Mesendoderm (in vitro differentiated cells): ENCODE measurements at regions not wholly inside any gene's neighbourhood (a gene's known extent, or its start where the extent isn't known, plus 50 kb on each side); places are given as distances from the start of the nearest gene placed in this dataset.

ENCODE experiments used
- DNase-seq: peaks from one replicate; pipeline ENCODE4 v3.0.0; 2013
- H2AK5ac ChIP-seq: 2 replicates; pipeline ENCODE4 v1.6.1; 2013; ENCODE audit warnings: low read length, inconsistent platforms
- H2BK120ac ChIP-seq: 2 replicates; pipeline ENCODE4 v1.6.1; 2013; ENCODE audit warnings: low read depth, mild to moderate bottlenecking, low read length, moderate library complexity, mixed read lengths
- H2BK15ac ChIP-seq: replicated peaks from 2 replicates; pipeline ENCODE4 v1.6.1; 2013; ENCODE audit warnings: low read depth, mild to moderate bottlenecking, moderate library complexity
- H2BK5ac ChIP-seq: 2 replicates; pipeline ENCODE4 v1.6.1; 2013; ENCODE audit warnings: low read length, inconsistent platforms
- H3K18ac ChIP-seq: 2 replicates; pipeline ENCODE4 v1.6.1; 2013; ENCODE audit warnings: mild to moderate bottlenecking, low read length, mixed read lengths
- H3K23ac ChIP-seq: one replicate; pipeline ENCODE4 v1.6.1; 2013; ENCODE audit warnings: low read length
- H3K27ac ChIP-seq: 2 replicates; pipeline ENCODE4 v1.5.1; 2013; ENCODE audit warnings: low read depth, mild to moderate bottlenecking, inconsistent platforms, low read length, moderate library complexity
- H3K27me3 ChIP-seq: 2 replicates; pipeline ENCODE4 v1.6.1; 2013; ENCODE audit warnings: low read length, control low read depth, mild to moderate bottlenecking, inconsistent platforms; ENCODE audit not compliant: insufficient read depth, poor library complexity
- H3K36me3 ChIP-seq: 2 replicates; pipeline ENCODE4 v1.6.1; 2013; ENCODE audit warnings: low read length, inconsistent platforms; ENCODE audit not compliant: control insufficient read depth, insufficient read depth
- H3K4ac ChIP-seq: one replicate; pipeline ENCODE4 v1.6.1; 2013; ENCODE audit warnings: low read depth, mild to moderate bottlenecking, low read length, moderate library complexity
- H3K4me1 ChIP-seq: 2 replicates; pipeline ENCODE4 v1.6.1; 2013; ENCODE audit warnings: low read depth, low read length, inconsistent platforms; ENCODE audit not compliant: control insufficient read depth
- H3K4me2 ChIP-seq: 2 replicates; pipeline ENCODE4 v1.6.1; 2013; ENCODE audit warnings: low read length
- H3K4me3 ChIP-seq: 2 replicates; pipeline ENCODE4 v1.5.1; 2013; ENCODE audit warnings: mild to moderate bottlenecking, low read length
- H3K56ac ChIP-seq: one replicate; pipeline ENCODE4 v1.6.1; 2013; ENCODE audit warnings: low read length
- H3K79me1 ChIP-seq: 2 replicates; pipeline ENCODE4 v1.6.1; 2013; ENCODE audit warnings: low read length, inconsistent platforms
- H3K79me2 ChIP-seq: 2 replicates; pipeline ENCODE4 v1.6.1; 2013; ENCODE audit warnings: mild to moderate bottlenecking, low read length; ENCODE audit not compliant: control insufficient read depth, insufficient read depth
- H3K9ac ChIP-seq: 2 replicates; pipeline ENCODE4 v1.6.1; 2013; ENCODE audit warnings: low read length, inconsistent platforms
- H4K5ac ChIP-seq: one replicate; pipeline ENCODE4 v1.6.1; 2013; ENCODE audit warnings: low read length
- H4K8ac ChIP-seq: one replicate; pipeline ENCODE4 v1.6.1; 2013; ENCODE audit warnings: low read depth, mild to moderate bottlenecking, control low read depth, low read length, moderate library complexity
- whole genome bisulfite sequencing: extraction: QIAGEN DNeasy Blood & Tissue Kit; methylation state at CpG from one replicate; pipeline ENCODE4 v1.1.7; 2013; ENCODE audit warnings: low lambda C conversion rate, missing lambda C conversion rate; ENCODE audit not compliant: insufficient coverage; ENCODE audit errors: extremely low coverage; 5-methylcytosine and 5-hydroxymethylcytosine counted together

GRCh38 chr14:97282210-97283004, 485.2 kb downstream of the VRK1 start:
- DNase-seq = no peak
- Histone ChIP-seq H2BK120ac (no peak overlapping the region), H3K27me3 (no peaks in the 10 kb centered on the region), H2BK5ac (no peak overlapping the region), H2AK5ac (no peak overlapping the region), H2BK15ac (no peak overlapping the region), H3K9ac (no peak overlapping the region), H3K36me3 (no peaks in the 10 kb centered on the region), H4K5ac (no peak overlapping the region), H3K79me1 (no peaks in the 10 kb centered on the region), H3K56ac (no peak overlapping the region), H3K27ac (no peak overlapping the region), H3K23ac (no peak overlapping the region), H3K4me1 (no peaks in the 10 kb centered on the region), H4K8ac (no peak overlapping the region), H3K4me2 (no peak overlapping the region), H3K79me2 (no peaks in the 10 kb centered on the region), H3K18ac (no peak overlapping the region), H3K4ac (no peak overlapping the region), H3K4me3 (no peak overlapping the region)
- no CpG with 5 or more reads among the region's 7 CpGs for WGBS

GRCh38 chr14:97283005-97283403, 485.8 kb downstream of the VRK1 start:
- Histone ChIP-seq H2BK15ac (no peak overlapping the region), H2AK5ac (no peak overlapping the region), H3K27ac (no peak overlapping the region), H4K8ac (no peak overlapping the region), H3K4me1 (no peaks in the 10 kb centered on the region), H4K5ac (no peak overlapping the region), H3K9ac (no peak overlapping the region), H3K79me2 (no peaks in the 10 kb centered on the region), H3K56ac (no peak overlapping the region), H3K36me3 (no peaks in the 10 kb centered on the region), H3K79me1 (no peaks in the 10 kb centered on the region), H2BK5ac (no peak overlapping the region), H3K4me2 (no peak overlapping the region), H3K27me3 (no peaks in the 10 kb centered on the region), H3K4ac (no peak overlapping the region), H2BK120ac (no peak overlapping the region), H3K4me3 (no peak overlapping the region), H3K23ac (no peak overlapping the region), H3K18ac (no peak overlapping the region)
- no CpG with 5 or more reads among the region's 9 CpGs for WGBS
- DNase-seq = no peak

- Histone ChIP-seq H3K18ac (no peak overlapping the region), H3K36me3 (no peaks in the 10 kb centered on the region), H2BK5ac (no peak overlapping the region), H3K79me1 (no peaks in the 10 kb centered on the region), H3K56ac (no peak overlapping the region), H3K27me3 (no peaks in the 10 kb centered on the region), H3K79me2 (no peaks in the 10 kb centered on the region), H4K8ac (no peak overlapping the region), H2AK5ac (no peak overlapping the region), H3K23ac (no peak overlapping the region), H3K4ac (no peak overlapping the region), H2BK15ac (no peak overlapping the region), H3K4me3 (no peak overlapping the region), H2BK120ac (no peak overlapping the region), H3K4me1 (no peaks in the 10 kb centered on the region), H3K9ac (no peak overlapping the region), H3K27ac (no peak overlapping the region), H3K4me2 (no peak overlapping the region), H4K5ac (no peak overlapping the region)
- no peak for DNase-seq
- no CpG with 5 or more reads among the region's 8 CpGs for WGBS
Observed at GRCh38 chr14:97283426-97283825, 486.2 kb downstream of the VRK1 start.

- H3K36me3 ChIP-seq = no peaks in the 10 kb centered on the region
- H3K4me3 ChIP-seq = no peak overlapping the region
- no peak overlapping the region for H3K9ac ChIP-seq
- no peak overlapping the region for H3K4me2 ChIP-seq
- no peaks in the 10 kb centered on the region for H3K79me1 ChIP-seq
- H2AK5ac ChIP-seq = no peak overlapping the region
- H3K79me2 ChIP-seq = no peaks in the 10 kb centered on the region
- no CpG with 5 or more reads among the region's 6 CpGs for WGBS
- H3K27ac ChIP-seq = no peak overlapping the region
- H3K27me3 ChIP-seq = no peaks in the 10 kb centered on the region
- no peak overlapping the region for H4K8ac ChIP-seq
- no peak overlapping the region for H3K4ac ChIP-seq
- no peak overlapping the region for H3K23ac ChIP-seq
- no peak for DNase-seq
- no peak overlapping the region for H4K5ac ChIP-seq
- no peaks in the 10 kb centered on the region for H3K4me1 ChIP-seq
- no peak overlapping the region for H3K56ac ChIP-seq
- H3K18ac ChIP-seq = no peak overlapping the region
- H2BK15ac ChIP-seq = no peak overlapping the region
- H2BK120ac ChIP-seq = no peak overlapping the region
- H2BK5ac ChIP-seq = no peak overlapping the region
Observed at GRCh38 chr14:97283841-97284240, 486.7 kb downstream of the VRK1 start.

GRCh38 chr14:97287956-97288355, 490.8 kb downstream of the VRK1 start:
- Histone ChIP-seq H3K18ac (no peak overlapping the region), H3K79me2 (no peaks in the 10 kb centered on the region), H3K56ac (no peak overlapping the region), H2BK120ac (no peak overlapping the region), H3K4ac (no peak overlapping the region), H3K4me1 (no peaks in the 10 kb centered on the region), H3K27me3 (no peaks in the 10 kb centered on the region), H3K4me2 (no peak overlapping the region), H2AK5ac (no peak overlapping the region), H3K36me3 (no peaks in the 10 kb centered on the region), H2BK15ac (no peak overlapping the region), H3K79me1 (no peaks in the 10 kb centered on the region), H4K5ac (no peak overlapping the region), H3K27ac (no peak overlapping the region), H3K9ac (no peak overlapping the region), H3K23ac (no peak overlapping the region), H4K8ac (no peak overlapping the region), H2BK5ac (no peak overlapping the region), H3K4me3 (no peak overlapping the region)
- WGBS = no CpG with 5 or more reads among the region's 1 CpG
- no peak for DNase-seq

- peak; percentile 67 for DNase-seq
- no peak overlapping the region for H3K27ac ChIP-seq
- no peak overlapping the region for H2BK15ac ChIP-seq
- no peak overlapping the region for H3K4me3 ChIP-seq
- no peak overlapping the region for H3K18ac ChIP-seq
- H3K79me2 ChIP-seq = no peaks in the 10 kb centered on the region
- no peak overlapping the region for H3K56ac ChIP-seq
- no CpG with 5 or more reads among the region's 4 CpGs for WGBS
- H3K4ac ChIP-seq = no peak overlapping the region
- no peaks in the 10 kb centered on the region for H3K79me1 ChIP-seq
- H3K27me3 ChIP-seq = no peaks in the 10 kb centered on the region
- H4K5ac ChIP-seq = no peak overlapping the region
- H3K23ac ChIP-seq = no peak overlapping the region
- H4K8ac ChIP-seq = no peak overlapping the region
- no peaks in the 10 kb centered on the region for H3K36me3 ChIP-seq
- no peaks in the 10 kb centered on the region for H3K4me1 ChIP-seq
- H3K4me2 ChIP-seq = no peak overlapping the region
- no peak overlapping the region for H2BK120ac ChIP-seq
- no peak overlapping the region for H2BK5ac ChIP-seq
- H2AK5ac ChIP-seq = no peak overlapping the region
- no peak overlapping the region for H3K9ac ChIP-seq
Observed at GRCh38 chr14:97290065-97290464, 492.9 kb downstream of the VRK1 start.
